ENCODE measurements at regions not wholly inside any gene's neighbourhood (a gene's known extent, or its start where the extent isn't known, plus 50 kb on each side); places are given as distances from the start of the nearest gene placed in this dataset.

DNA sequence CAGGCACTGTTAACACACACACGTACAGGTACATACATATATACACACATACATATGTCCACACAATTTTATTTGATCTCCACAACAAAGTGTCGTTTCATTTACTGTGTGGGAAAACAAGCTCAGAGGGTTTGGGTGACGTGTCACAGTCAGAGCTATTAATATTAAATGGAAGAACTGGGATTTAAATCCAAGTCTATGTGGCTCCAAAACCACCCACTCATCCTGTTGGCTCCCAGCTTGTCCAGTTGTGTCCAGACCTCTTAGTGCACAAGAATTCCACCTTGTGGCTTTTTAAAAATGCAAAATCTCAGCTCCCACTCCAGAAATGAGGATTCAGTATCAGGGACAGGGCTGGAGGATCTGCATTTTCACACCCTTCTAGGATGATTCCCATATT, 52.3 kb upstream of the PTPDC1 start:
- TF ChIP-seq, protein P1, sequence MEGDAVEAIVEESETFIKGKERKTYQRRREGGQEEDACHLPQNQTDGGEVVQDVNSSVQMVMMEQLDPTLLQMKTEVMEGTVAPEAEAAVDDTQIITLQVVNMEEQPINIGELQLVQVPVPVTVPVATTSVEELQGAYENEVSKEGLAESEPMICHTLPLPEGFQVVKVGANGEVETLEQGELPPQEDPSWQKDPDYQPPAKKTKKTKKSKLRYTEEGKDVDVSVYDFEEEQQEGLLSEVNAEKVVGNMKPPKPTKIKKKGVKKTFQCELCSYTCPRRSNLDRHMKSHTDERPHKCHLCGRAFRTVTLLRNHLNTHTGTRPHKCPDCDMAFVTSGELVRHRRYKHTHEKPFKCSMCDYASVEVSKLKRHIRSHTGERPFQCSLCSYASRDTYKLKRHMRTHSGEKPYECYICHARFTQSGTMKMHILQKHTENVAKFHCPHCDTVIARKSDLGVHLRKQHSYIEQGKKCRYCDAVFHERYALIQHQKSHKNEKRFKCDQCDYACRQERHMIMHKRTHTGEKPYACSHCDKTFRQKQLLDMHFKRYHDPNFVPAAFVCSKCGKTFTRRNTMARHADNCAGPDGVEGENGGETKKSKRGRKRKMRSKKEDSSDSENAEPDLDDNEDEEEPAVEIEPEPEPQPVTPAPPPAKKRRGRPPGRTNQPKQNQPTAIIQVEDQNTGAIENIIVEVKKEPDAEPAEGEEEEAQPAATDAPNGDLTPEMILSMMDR (conservative IDR thresholded peaks at IDR 0.05; ENCODE audit: low read length): no peak
- TF ChIP-seq EZH2phosphoT487 (IDR thresholded peaks at IDR 0.05; ENCODE audit: borderline replicate concordance, low read depth, low read length): no peak

All from OCI-LY7 (cell line).